OCI-M1 (cell line): ENCODE measurements at regions not wholly inside any gene's neighbourhood (a gene's known extent, or its start where the extent isn't known, plus 50 kb on each side); places are given as distances from the start of the nearest gene placed in this dataset.
"Not testable (repeated sequence)": the region's sequence is repeated elsewhere in the genome, so short reads cannot be mapped to it uniquely, and the experiment has no call there.

ENCODE experiments used
- DNase-seq: peaks from one replicate; lab custom pipeline; 2025; lab: John Stamatoyannopoulos, UW

- DNase-seq, result no peak
Observed at GRCh38 chr1:79226963-79227362, 220.4 kb upstream of the ADGRL4 start.

- no peak for DNase-seq
Observed at GRCh38 chr1:79224537-79224936, 218.0 kb upstream of the ADGRL4 start.

- no peak for DNase-seq
Observed at GRCh38 chr1:79220509-79220908, 214.0 kb upstream of the ADGRL4 start.

- no peak for DNase-seq
Observed at GRCh38 chr1:79215311-79215710, 208.8 kb upstream of the ADGRL4 start.

- no peak for DNase-seq
Observed at GRCh38 chr1:79207786-79208185, 201.3 kb upstream of the ADGRL4 start.

GRCh38 chr1:79207331-79207730 lies 200.8 kb upstream of the ADGRL4 start:
- DNase-seq, result no peak

- DNase-seq, result no peak
Observed at GRCh38 chr1:79204779-79205479, 198.4 kb upstream of the ADGRL4 start.

GRCh38 chr1:79198832-79199231 lies 192.3 kb upstream of the ADGRL4 start:
- no peak for DNase-seq

GRCh38 chr1:79197421-79197820 lies 190.9 kb upstream of the ADGRL4 start:
- peak; percentile 75 for DNase-seq

- DNase-seq, result no peak
Observed at GRCh38 chr1:79196211-79196610, 189.7 kb upstream of the ADGRL4 start.

GRCh38 chr1:79193211-79194079 lies 186.9 kb upstream of the ADGRL4 start:
- peak; percentile 50 for DNase-seq

GRCh38 chr1:79190074-79190473 lies 183.5 kb upstream of the ADGRL4 start:
- DNase-seq, result no peak

- DNase-seq, result peak; percentile 38
Observed at GRCh38 chr1:79188337-79188736, 181.8 kb upstream of the ADGRL4 start.

GRCh38 chr1:79186260-79186659 lies 179.7 kb upstream of the ADGRL4 start:
- DNase-seq, result no peak

- no peak for DNase-seq
Observed at GRCh38 chr1:79177844-79178243, 171.3 kb upstream of the ADGRL4 start.

- no peak for DNase-seq
Observed at GRCh38 chr1:79161077-79161476, 154.5 kb upstream of the ADGRL4 start.

- no peak for DNase-seq
Observed at GRCh38 chr1:79155991-79156390, 149.5 kb upstream of the ADGRL4 start.

- peak; percentile 43 for DNase-seq
Observed at GRCh38 chr1:79151006-79151796, 144.7 kb upstream of the ADGRL4 start.

GRCh38 chr1:79150576-79150975 lies 144.0 kb upstream of the ADGRL4 start:
- DNase-seq, result no peak

- DNase-seq, result not testable (repeated sequence)
Observed at GRCh38 chr1:79138227-79138626, 131.7 kb upstream of the ADGRL4 start.

- DNase-seq, result no peak
Observed at GRCh38 chr1:79133774-79134364, 127.3 kb upstream of the ADGRL4 start.

- no peak for DNase-seq
Observed at GRCh38 chr1:79131626-79132025, 125.1 kb upstream of the ADGRL4 start.
